ENCODE measurements at regions not wholly inside any gene's neighbourhood (a gene's known extent, or its start where the extent isn't known, plus 50 kb on each side); places are given as distances from the start of the nearest gene placed in this dataset.
A peak's percentile ranks its signal among the peaks of the same experiment; 100 is the strongest.
"Not testable (repeated sequence)": the region's sequence is repeated elsewhere in the genome, so short reads cannot be mapped to it uniquely, and the experiment has no call there.

DNA sequence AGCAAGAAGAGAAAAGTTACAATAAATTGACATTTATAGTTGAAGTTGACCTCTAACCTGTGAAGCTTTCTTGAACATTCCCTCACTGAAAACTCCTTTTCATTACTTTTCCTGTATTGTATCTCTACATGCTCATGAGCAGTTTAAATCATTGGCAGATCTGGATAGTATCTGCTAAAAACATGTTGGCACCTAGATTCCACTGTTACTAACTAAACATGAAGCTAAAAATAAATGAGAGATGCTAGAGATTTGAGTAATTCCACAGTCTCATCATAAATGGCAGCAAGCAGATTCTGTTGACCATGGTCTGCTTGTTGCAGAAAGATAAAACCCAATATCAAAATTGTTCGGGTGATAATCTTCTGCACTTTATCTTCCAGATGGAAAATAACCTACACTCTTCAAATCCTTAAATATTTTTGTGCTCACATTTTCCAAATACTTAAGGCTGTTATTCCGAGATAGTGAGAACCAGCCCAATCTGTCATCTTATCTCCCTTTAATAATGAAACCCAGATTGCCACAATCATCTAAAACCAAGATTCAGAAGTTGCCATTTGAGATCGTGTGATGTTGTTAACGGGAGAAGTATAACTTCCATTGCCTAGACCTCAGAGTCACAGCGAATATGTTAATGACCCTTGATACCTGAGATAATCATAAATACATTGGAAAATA, 171.0 kb upstream of the DAAM1 start:
- no peak for DNase-seq

- no peak for DNase-seq
These were observed 170.0 kb upstream of the DAAM1 start for GRCh38 chr14:59018460-59018859.

GRCh38 chr14:59018978-59019377, 169.5 kb upstream of the DAAM1 start:
- DNase-seq: no peak

GRCh38 chr14:59020382-59020781, 168.1 kb upstream of the DAAM1 start:
- peak; percentile 25 for DNase-seq

DNA sequence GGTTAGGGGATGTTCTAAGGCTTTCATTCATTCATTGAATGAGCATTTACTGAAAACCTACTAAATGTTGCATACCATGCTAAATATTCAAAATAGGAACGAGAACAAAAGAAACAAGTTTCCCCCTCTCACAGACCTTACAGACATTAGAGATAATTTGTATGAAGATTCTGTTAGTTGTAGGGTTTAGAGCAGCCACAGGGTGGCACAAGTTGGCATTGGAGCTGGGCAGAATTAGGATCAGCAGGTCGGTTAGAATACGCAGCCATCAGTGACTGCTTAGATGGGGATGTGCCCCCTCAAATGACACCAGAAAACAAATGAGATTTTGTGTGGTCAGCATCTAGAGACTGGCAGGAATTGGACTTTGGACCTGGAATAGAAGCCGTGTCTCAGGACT, 166.3 kb upstream of the DAAM1 start:
- DNase-seq: peak; percentile 13

DNA sequence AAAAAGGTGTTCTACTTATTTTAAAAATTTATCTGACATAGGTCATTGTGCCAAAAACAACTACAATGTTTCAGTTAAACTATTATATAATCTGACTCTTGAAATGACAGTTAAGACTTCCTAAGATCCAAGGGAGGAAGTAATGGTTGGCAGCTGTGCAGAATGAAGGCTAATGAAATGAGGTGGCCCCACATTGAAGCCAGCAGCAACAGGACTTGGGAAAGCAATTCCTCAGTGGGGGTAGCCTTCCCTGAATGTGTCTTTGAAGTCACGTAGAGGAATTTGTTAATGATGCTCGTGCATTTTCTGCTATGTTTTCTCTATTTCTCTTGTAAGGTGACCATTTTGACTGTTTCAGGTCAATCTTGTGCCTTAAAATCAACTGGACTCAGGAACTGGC, 162.4 kb upstream of the DAAM1 start:
- DNase-seq: peak; percentile 11

DNA sequence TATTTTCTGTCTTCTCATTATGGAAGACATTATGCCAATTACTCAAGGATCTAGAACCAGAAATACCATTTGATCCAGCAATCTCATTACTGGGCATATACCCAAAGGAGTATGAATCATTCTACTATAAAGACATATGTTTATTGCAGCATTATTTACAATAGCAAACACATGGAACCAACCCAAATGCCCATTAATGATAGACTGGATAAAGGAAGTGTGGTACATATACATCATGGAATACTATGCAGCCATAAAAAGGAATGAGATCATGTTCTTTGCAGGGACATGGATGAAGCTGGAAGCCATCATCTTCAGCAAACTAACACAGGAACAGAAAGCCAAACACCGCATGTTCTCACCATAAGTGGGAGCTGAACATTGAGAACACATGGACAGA, 161.8 kb upstream of the DAAM1 start:
- peak; percentile 15 for DNase-seq

- peak; percentile 91 for DNase-seq
These were observed 159.8 kb upstream of the DAAM1 start for GRCh38 chr14:59028476-59029202.

- DNase-seq: peak; percentile 34
These were observed 155.6 kb upstream of the DAAM1 start for GRCh38 chr14:59032826-59033225.

- no peak for DNase-seq
These were observed 152.3 kb upstream of the DAAM1 start for GRCh38 chr14:59036134-59036533.

- DNase-seq: no peak
These were observed 151.4 kb upstream of the DAAM1 start for GRCh38 chr14:59037086-59037485.

- no peak for DNase-seq
These were observed 150.8 kb upstream of the DAAM1 start for GRCh38 chr14:59037620-59038019.

- DNase-seq: no peak
These were observed 149.7 kb upstream of the DAAM1 start for GRCh38 chr14:59038746-59039145.

- DNase-seq: no peak
These were observed 147.2 kb upstream of the DAAM1 start for GRCh38 chr14:59041308-59041707.

- no peak for DNase-seq
These were observed 143.8 kb upstream of the DAAM1 start for GRCh38 chr14:59044707-59045106.

GRCh38 chr14:59046746-59047145, 141.7 kb upstream of the DAAM1 start:
- DNase-seq: peak; percentile 14

DNA sequence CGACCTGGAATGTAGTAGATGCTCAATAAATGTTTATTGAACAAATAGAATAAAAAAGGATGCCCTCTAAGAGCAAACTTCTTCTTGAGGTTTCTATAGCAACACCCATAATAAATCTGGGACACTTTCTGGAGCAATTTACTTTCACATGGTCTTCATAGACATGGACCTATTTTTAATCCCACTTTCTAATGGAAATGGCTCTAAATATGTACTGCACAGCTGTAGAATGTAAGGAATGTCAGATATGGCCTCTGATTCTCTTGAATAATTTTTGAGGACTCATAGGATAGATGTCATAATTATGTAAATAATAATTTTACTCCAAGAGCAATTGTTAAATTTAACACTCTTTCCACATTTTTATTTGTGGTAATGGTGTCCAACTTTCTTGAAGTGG, 133.5 kb upstream of the DAAM1 start:
- peak; percentile 46 for DNase-seq

DNA sequence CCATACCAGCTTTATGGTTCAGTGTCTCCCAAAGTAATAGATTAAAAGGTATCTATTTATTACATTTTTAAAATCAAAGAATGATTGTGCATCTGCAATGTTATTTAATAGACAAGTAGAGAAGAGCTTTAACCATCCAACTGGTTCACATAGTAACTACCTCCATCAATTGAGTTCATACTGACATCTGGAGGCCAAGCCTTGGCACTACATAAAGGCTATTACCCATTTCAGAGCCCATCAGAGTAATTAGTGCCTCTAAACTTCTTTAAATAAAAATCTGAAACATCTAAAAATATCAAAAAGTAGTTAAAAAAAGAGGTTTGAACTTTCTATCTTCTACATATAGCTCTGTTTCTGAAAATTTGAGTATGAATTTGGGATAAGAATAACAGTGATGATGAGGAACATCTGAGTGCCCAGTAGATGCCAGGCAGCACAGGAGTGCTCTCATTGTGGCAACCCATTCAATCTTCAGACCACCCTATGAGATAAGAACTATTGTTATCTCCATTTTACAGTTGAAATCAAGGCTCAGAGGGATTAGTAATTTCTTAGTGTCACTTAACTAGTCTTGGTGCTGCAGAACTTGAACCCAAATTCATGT, 132.9 kb upstream of the DAAM1 start:
- DNase-seq: peak; percentile 65

DNA sequence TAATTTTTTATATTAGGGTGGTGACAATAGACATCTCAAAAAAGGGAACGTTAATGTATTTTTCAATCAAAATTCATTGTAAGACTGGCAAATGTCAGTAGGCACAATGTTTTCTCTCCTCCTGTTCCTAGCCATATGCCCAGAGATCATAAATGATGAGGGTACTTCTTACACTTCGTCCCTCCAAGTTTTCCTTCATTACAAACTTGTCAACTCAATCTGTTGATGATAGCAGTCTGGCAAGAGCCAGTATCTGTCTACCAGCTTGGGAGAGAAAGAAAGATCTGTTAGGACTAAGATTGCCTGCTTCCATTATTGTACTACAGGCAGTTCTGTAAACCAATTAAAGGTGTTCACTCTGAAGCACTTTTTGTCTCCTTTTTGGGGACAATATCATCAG, 130.9 kb upstream of the DAAM1 start:
- DNase-seq: no peak

- not testable (repeated sequence) for DNase-seq
These were observed 129.7 kb upstream of the DAAM1 start for GRCh38 chr14:59058776-59059175.

GRCh38 chr14:59060841-59061240, 127.6 kb upstream of the DAAM1 start:
- no peak for DNase-seq

DNA sequence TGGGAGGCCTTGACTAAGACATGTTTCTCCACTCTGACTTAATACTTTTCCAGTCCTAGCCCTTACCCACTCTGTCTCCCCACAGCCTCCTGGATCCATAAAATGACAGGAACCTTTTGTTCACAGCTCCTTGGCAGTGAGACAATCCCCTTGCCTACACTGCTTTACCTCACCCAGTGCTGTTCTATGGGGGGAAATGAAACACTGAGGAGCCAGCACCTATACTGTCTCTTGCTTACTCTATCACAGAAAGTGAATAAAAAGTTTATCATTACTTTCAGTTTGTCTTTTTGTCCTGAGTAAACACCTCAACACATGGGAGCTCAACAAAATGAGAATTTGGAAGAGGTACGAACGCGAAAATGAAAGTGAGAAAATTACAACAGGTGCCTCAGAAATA, 127.2 kb upstream of the DAAM1 start:
- no peak for DNase-seq

- DNase-seq: no peak
These were observed 125.2 kb upstream of the DAAM1 start for GRCh38 chr14:59063259-59063658.
